HG02623 (cell line): ENCODE measurements at regions not wholly inside any gene's neighbourhood (a gene's known extent, or its start where the extent isn't known, plus 50 kb on each side); places are given as distances from the start of the nearest gene placed in this dataset.

Experiments
- ATAC-seq: cut with Tn5 transposase; IDR thresholded peaks from one replicate; pipeline ENCODE4 v1.9.1; 2021; ENCODE audit warnings: moderate library complexity; ENCODE audit not compliant: unreplicated experiment

DNA sequence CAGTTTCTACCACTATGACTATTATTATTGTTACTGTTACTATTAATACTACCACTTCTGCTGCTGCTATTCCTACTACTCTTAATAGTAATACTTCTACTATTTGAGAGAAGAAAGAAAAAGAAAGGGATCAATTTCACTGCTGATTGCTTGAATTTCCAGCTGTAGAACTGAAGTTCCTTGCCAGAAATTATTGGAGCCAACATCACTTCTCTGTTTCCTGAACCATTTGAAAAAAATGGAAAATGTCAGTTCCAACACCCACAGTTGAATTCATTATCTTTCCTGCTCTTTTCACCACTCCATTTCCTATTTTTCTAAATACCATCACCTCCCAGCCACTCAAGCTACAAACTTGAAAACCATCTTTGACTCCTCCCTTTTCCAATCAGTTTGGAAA, 54.1 kb upstream of the PIK3C2G start:
- no peak for ATAC-seq

DNA sequence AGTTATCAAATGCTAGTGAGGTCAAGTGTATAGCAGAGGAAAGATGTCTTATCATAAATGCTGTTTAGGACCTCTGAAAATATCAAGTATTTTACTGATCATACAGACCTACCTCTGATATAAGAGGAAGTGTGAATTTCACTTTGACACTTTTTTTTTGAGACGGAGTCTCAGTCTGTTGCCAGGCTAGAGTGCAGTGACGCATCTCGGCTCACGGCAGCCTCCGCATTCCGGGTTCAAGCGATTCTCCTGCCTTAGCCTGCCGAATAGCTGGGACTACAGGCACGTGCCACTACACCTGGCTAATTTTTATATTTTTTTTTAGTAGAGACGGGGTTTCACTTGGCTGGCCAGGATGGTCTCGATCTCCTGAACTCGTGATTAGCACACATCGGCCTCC, 55.1 kb upstream of the PIK3C2G start:
- no peak for ATAC-seq

DNA sequence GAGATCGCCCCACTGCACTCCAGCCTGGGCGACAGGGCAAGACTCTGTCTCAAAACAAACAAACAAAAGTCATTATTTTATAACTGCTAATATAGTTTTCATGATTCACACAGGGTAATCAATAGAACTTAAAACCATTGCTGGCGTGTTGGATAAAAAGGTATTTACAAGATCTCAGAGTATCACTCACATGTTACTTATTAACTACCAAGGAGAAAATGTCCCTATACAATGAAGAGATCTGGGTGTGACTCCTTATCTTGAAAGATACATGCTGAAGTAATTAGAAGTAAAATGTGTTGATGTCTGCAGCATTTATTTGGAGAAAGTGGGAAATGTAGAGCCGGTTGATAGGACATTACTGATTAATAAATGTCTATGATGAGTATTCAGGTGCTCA, 57.3 kb upstream of the PIK3C2G start:
- ATAC-seq: no peak

DNA sequence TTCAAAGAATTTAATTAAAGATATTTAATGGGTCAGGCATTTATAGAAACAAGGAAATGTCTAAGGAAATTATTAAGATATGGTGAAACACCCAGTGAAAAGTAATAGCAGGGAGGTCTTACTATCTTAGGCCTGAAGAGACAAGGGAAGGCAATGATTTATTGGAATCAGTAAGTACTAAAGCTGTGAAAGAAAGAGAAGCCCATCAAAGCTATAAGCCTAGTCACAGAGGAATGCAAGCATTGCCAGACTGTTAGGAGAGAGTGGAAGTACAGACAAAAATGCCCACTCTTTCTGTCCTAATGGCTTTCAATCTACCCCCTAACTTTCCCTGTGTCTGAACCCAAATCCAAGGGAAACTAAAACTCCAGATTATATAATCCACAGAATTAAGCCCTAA, 69.2 kb upstream of the PIK3C2G start:
- ATAC-seq: no peak

DNA sequence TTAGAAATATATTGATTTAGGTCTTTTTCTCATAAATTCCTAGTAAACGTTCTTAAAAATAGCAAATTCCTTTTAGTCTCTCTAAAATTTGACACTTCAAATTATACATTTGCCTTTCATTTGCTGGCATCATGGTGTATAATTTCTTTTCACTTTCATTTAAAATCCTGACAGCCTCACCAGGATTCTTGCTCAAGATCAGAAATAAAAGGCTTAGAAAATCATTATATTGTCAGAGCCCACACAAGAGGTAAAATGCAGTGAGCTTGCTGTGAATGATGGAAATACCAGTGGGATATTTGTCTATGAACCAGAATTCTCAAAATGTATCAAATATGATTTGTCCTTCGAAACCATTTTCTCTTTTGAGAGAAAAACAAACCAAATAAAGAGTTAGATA, 78.2 kb upstream of the PIK3C2G start:
- no peak for ATAC-seq

DNA sequence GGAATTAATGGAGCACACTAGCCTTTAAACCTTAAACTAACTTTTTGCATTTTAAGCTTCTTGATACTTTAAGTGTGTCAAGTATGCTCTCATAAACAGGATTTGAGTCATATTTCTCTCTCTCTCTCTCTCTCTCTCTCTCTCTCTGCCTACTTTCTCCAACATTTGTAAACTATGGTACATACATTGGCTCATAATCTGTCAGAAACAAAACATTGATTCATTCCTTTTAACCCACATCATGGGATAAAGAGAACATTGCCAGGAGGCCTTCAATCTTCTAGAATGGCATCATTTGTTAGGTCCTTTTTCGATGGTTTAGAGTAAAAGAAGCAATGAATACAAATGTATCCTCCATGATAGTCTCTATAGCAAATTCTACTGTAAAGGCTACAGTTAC, 81.6 kb upstream of the RERGL start:
- no peak for ATAC-seq

DNA sequence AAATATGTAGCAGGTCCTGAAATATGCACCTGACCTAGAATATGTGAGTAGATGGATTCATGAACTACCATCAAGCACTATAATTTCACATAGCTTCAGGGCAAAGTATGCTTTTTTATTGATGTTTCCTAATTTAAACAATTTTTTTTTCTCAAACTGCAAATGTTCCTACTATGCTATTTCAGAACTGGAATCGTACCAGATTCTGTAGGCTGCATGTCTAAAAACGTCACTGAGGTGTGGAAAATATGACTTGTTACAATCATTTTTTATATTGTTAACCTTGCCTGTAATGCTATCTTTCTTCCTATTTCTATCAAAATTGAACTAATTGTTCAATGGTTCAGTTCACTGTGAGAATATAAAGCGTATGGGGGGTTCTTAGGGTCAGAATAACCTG, 78.0 kb upstream of the RERGL start:
- ATAC-seq: no peak

DNA sequence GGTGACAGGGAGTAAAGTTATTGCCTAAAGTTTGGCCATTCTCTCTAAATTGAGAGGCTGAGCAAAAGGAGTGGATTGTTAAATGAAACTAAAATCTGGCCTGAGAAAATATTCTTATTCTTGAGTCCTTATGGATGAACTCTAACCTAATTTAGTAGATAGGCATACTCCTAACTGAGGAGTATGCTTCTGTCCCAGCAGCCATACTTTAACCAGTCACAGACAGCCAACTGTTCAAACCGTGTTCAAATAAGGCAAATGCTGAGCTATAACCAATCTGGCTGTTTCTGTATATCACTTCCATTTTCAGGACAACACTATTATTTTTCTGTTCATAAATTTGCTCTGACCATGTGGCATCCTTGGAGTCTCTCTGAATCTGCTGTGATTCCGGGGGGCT, 75.9 kb upstream of the RERGL start:
- peak; percentile 32 for ATAC-seq

DNA sequence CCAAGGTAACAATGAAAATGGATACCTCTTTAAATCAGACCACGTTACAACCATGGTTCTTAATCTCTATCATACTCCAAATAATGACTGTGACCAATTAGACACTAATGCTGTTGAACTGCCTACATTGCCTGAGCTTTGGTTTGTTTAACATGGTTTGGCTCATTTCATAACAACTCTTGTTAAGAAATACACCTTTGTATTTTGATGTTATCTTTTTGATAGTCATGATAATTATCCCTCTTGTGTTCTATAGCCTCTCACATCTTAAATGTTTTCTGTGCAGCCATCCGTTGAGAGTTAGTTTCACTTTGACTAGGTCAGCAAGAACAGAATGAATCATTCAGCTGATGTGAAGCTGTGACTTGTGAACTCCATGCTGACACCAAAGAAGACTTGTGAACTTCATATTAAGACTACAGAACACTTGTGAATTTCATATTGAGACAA, 75.5 kb upstream of the RERGL start:
- ATAC-seq: peak; percentile 96

DNA sequence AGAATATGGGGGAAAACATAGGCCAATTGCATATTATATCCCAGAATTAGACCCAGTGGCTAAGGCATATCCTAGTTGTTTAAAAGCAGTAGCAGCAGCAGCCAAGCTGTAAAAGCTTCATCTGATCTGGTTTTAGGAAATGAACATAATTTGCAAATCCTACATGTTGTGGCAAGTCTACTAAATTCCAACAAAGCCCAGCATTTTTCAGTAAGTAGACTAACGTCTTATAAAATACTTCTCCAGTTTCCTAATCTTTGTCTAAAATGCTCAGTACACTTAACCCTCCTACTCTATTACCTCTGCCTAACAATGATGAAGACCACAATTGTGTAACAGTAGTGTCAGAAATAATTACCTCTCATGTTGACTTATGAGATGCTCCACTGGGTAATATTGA, 70.9 kb upstream of the RERGL start:
- ATAC-seq: no peak

DNA sequence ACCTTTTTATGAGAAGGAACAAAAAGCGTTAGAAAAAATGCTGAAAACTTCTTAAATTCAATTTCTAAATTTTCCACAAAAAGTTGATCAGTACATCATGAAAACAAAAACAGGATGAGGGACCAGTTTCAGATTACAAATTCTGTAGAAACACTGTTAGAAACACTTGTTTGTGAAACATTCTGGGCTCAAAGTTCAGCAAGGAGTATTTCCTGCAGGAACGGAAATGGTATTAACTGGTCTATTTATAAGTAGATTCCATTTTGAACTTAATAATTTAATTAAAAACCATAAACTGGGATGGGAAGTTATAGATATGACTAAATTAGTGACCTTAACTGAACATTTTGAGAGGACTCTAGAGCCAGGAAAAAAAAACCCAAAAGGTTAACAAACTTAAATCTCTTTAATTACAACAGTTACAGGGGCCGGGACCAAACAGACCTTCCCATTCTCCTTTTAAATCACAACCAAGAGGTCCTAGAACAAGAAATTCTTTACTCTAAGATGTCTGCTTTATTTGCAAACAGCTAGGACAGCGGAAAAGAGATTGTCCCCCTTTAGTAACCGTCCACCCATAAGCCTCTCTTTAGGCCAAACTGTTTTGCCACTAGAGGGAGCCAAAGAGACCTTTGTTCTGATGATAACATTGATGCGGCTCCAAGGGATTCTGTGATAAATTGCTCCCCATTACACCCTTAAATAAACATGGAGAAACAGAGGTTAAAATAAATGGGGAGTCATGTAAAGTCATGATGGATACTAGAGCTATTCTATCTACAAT, 69.0 kb upstream of the RERGL start:
- no peak for ATAC-seq

DNA sequence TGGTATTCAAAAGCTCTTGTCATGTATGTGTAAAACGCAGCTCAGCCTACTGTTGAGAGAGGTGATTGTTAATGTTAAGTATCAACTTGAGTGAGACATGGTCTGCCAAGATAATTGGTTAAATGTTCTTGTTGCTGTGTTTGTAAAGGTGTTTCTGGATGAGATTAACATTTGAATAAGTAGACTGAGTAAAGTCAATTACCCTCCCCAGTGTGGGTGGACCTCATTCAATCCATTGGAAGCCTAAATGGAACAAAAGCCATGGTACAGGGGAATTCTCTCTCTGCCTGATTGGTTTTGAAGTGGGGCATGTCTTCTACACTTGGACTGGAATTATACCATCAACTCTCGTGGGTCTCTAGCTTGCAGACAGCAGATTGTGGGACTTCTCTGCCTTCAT, 63.8 kb upstream of the RERGL start:
- no peak for ATAC-seq

DNA sequence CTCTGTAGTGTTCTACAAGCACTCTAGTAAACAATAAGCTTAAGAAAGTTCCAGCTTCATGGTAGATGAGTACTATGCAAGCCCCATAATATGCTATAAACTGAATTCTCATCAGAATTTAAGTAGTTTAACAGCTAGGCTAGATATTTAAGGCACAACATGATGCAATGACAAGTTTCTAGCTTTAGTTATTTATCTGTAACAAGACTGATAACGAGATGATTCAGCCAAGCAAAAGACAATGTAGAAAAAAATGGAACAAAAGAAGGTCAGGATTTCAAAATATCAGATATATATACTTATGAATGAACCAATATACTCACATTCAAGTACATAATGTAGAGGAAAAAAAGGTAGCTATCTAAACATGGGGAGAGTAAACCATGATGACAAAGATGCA, 61.0 kb upstream of the RERGL start:
- no peak for ATAC-seq

DNA sequence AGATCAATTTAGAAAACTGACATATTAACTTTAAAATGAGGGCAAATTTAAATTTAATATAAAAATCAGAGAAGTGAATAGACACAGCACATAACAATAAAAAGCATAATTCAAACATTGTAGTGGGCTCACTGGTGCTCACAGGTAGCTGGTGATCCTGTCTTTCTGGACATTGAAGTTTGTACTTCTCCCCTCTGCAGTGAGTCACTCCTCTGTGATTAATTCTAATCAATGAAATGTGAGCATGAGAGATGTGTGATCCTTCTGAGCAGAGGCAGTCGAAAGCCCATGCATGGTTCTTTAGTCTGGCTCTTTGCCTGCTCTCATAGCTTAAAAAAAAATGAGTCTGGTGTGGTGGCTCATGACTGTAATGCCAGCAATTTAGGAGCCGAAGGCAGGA, 59.0 kb upstream of the RERGL start:
- no peak for ATAC-seq

DNA sequence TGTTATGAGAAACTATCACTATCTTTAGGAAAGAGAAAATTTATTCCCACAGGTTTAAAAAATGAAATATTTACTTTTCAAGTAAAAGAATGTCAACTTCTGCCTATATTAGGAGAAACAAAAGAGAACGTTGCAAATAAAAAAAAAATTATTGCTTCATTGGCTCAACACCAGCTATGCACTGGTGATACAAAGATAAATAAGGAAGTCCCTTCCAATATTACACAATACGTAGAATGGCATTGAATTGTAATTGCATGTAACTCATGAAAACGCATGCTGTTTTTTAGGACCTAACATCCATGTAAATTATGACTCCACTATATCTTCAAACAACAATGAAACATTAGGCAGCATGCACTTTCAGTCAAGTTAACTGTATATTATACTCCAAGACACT, 56.4 kb upstream of the RERGL start:
- no peak for ATAC-seq

DNA sequence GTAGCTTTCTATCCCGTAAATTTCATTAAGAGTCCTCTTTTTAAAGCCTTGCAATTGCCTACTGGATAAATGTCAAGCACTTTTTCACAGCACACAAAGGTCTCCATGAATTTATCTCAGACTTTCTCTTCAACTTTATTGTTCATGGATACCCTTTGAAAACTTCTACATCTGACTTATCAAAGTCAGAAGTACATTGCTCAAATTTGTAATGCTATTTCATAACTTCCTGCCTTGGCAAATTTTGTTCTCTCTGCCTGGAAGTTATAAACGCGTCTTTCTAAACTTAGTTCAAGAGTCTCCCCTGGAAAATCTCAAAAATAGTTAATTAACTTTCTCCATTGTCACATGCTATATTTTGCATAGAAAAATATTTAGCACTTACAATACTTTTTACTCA, 55.9 kb upstream of the RERGL start:
- no peak for ATAC-seq

DNA sequence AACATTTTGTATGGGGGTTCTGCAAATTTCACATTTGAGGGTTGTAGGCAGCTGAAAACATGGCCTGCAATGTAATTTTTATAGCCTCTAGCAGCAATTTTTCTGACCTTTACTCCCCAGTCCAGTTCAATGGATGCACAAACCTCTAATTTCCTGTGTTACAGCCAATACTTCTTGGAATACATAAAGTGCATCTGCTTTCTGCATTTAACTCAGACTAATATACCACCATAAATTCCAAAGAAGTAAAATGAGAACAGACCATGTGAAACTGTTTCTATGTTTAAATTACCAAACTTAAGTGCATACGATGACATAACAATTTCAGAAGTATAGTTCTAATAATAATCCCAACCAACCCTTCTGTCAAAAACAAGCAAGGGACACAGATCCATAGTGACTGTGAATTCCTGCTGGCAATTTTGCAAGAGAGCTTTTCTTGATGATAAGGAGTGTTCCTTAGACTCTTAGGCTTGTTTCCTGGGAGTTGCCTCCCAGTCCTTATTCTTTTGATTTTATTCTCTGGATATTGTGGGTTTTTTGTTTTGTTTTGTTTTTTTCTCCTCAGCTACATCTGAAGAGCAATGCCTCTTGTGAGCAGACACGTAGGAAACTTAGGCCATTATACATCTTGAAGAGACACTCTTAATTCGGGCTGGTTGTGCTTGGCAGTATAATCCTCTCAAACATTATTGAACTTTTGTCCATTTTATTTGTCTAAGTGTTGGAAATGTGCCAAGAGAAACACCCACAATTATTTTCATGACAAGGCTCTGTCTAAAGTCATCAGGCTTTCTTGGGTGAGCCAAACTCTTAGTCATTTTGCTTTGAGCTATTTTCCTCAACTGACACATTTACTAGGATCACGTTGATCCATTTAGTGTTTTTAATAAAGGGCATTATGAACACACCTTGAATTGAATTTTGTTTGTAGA, 51.3 kb upstream of the RERGL start:
- ATAC-seq: no peak

DNA sequence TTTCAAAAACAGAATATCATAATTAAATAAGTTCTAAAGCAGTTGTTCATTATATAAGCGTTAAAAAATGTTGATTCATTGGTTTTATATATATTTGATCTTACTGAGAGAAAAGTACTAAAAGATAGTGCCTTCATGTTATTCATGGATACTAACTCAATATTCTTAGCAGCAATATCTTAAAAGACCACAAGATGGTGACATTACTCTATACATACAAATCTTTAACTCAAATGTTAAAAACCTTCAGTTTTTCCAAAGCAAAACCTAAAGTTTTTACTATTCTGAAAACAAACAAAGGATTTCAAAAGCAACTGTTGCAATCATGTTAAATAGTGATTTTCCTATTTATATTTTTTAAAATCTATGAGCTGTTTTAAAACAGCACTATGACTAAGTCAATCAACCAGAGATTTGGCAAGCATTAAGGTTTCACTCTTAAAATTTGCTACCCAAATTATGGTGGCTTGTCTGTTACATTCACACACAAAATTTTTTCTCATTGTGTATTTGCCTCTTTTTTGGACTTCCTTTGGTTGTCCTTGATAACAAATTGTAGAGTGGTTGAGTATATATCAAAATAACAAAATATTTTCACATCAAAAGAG, 50.1 kb upstream of the RERGL start:
- no peak for ATAC-seq
